SK-N-SH treated with all-trans-retinoic acid at 6 μM for 48 hours (cell line): ENCODE measurements at regions not wholly inside any gene's neighbourhood (a gene's known extent, or its start where the extent isn't known, plus 50 kb on each side); places are given as distances from the start of the nearest gene placed in this dataset.

Experiments used
- ATAC-seq: fragments of 200-7000 bp; cut with Tn5 transposase; 3 replicates; pipeline ENCODE4 v1.9.1; 2020; ENCODE audit warnings: mild to moderate bottlenecking, moderate library complexity
- ARNTL ChIP-seq: fragments of 450-650 bp; formaldehyde crosslinking; IDR thresholded peaks from 2 replicates; pipeline ENCODE4 v1.5.0; 2020; ENCODE audit warnings: low read depth, mild to moderate bottlenecking, moderate library complexity, borderline replicate concordance
- BACH2 ChIP-seq: fragments of 250-450 bp; sonication (Bioruptor Pico); IDR thresholded peaks from 2 replicates; pipeline ENCODE4 v1.9.0; 2021; ENCODE audit warnings: mild to moderate bottlenecking, borderline replicate concordance
- CSDC2 ChIP-seq: fragments of 250-450 bp; sonication (Bioruptor Pico); IDR thresholded peaks from 2 replicates; pipeline ENCODE4 v1.5.0; 2020; ENCODE audit warnings: mild to moderate bottlenecking, moderate library complexity
- ESRRG ChIP-seq: fragments of 250-450 bp; sonication (Bioruptor Pico); IDR thresholded peaks from 2 replicates; pipeline ENCODE4 v1.6.1; 2021; ENCODE audit warnings: mild to moderate bottlenecking
- GLIS3 ChIP-seq: fragments of 250-450 bp; sonication (Bioruptor Pico); IDR thresholded peaks from 2 replicates; pipeline ENCODE4 v1.5.0; 2020; ENCODE audit warnings: mild to moderate bottlenecking, moderate library complexity
- ISL1 ChIP-seq: fragments of 250-450 bp; sonication (Bioruptor Pico); IDR thresholded peaks from 2 replicates; pipeline ENCODE4 v2.1.2; 2022; ENCODE audit warnings: mild to moderate bottlenecking, moderate library complexity
- OSR1 ChIP-seq: fragments of 250-450 bp; sonication (Bioruptor Pico); IDR thresholded peaks from 2 replicates; pipeline ENCODE4 v1.8.0; 2022; ENCODE audit warnings: moderate library complexity, mild to moderate bottlenecking, inconsistent platforms
- PPARA ChIP-seq: fragments of 250-450 bp; sonication (Bioruptor Pico); IDR thresholded peaks from 2 replicates; pipeline ENCODE4 v1.5.0; 2020; ENCODE audit warnings: mild to moderate bottlenecking, borderline replicate concordance
- RARB ChIP-seq: fragments of 250-450 bp; sonication (Bioruptor Pico); IDR thresholded peaks from 2 replicates; pipeline ENCODE4 v1.8.0; 2021; ENCODE audit warnings: mild to moderate bottlenecking, moderate library complexity
- SNAI2 ChIP-seq: fragments of 250-450 bp; sonication (Bioruptor Pico); IDR thresholded peaks from 2 replicates; pipeline ENCODE4 v1.5.0; 2020; ENCODE audit warnings: mild to moderate bottlenecking, moderate library complexity
- TCF4 ChIP-seq: fragments of 250-450 bp; sonication (Bioruptor Pico); IDR thresholded peaks from 2 replicates; pipeline ENCODE4 v1.8.0; 2021; ENCODE audit warnings: mild to moderate bottlenecking, moderate library complexity, borderline replicate concordance
- TOX ChIP-seq: fragments of 250-450 bp; sonication (Bioruptor Pico); IDR thresholded peaks from 2 replicates; pipeline ENCODE4 v1.8.0; 2021; ENCODE audit warnings: mild to moderate bottlenecking, moderate library complexity, borderline replicate concordance
- ZC3H10 ChIP-seq: fragments of 250-450 bp; sonication (Bioruptor Pico); IDR thresholded peaks from 2 replicates; pipeline ENCODE4 v1.5.1; 2021; ENCODE audit warnings: mild to moderate bottlenecking, moderate library complexity
- ZFP3 ChIP-seq: fragments of 250-450 bp; sonication (Bioruptor Pico); IDR thresholded peaks from 2 replicates; pipeline ENCODE4 v1.5.0; 2020; ENCODE audit warnings: mild to moderate bottlenecking, moderate library complexity
- ZFP30 ChIP-seq: fragments of 450-650 bp; formaldehyde crosslinking; IDR thresholded peaks from 2 replicates; pipeline ENCODE4 v1.5.0; 2022; ENCODE audit warnings: mild to moderate bottlenecking, moderate library complexity
- ZNF565 ChIP-seq: fragments of 450-650 bp; formaldehyde crosslinking; conservative IDR thresholded peaks from 2 replicates; pipeline ENCODE4 v1.5.0; 2020; ENCODE audit warnings: low read depth, mild to moderate bottlenecking, moderate library complexity
- ZNF70 ChIP-seq: fragments of 450-650 bp; formaldehyde crosslinking; IDR thresholded peaks from 2 replicates; pipeline ENCODE4 v1.5.0; 2020; ENCODE audit warnings: mild to moderate bottlenecking, moderate library complexity
- ZNF8 ChIP-seq: fragments of 450-650 bp; formaldehyde crosslinking; IDR thresholded peaks from 2 replicates; pipeline ENCODE4 v1.5.0; 2020; ENCODE audit warnings: mild to moderate bottlenecking, moderate library complexity
- TF ChIP-seq, protein P1 (sequence below): fragments of 250-450 bp; sonication (Bioruptor Pico); IDR thresholded peaks from 2 replicates; pipeline ENCODE4 v1.8.0; 2021; ENCODE audit warnings: low read depth, mild to moderate bottlenecking, moderate library complexity, borderline replicate concordance
- TF ChIP-seq, protein P2 (sequence below): fragments of 250-450 bp; sonication (Bioruptor Pico); IDR thresholded peaks from 2 replicates; pipeline ENCODE4 v1.5.0; 2020; ENCODE audit warnings: mild to moderate bottlenecking, moderate library complexity
- TF ChIP-seq, protein P3 (sequence below): fragments of 250-450 bp; sonication (Bioruptor Pico); IDR thresholded peaks from 2 replicates; pipeline ENCODE4 v1.5.1; 2021; ENCODE audit warnings: mild to moderate bottlenecking, moderate library complexity
- TF ChIP-seq, protein P4 (sequence below): fragments of 250-450 bp; sonication (Bioruptor Pico); IDR thresholded peaks from 2 replicates; pipeline ENCODE4 v1.5.1; 2020; ENCODE audit warnings: low read depth, mild to moderate bottlenecking, moderate library complexity
- TF ChIP-seq, protein P5 (sequence below): fragments of 250-450 bp; sonication (Bioruptor Pico); IDR thresholded peaks from 2 replicates; pipeline ENCODE4 v1.8.0; 2020; ENCODE audit warnings: mild to moderate bottlenecking, moderate library complexity, borderline replicate concordance

DNA sequence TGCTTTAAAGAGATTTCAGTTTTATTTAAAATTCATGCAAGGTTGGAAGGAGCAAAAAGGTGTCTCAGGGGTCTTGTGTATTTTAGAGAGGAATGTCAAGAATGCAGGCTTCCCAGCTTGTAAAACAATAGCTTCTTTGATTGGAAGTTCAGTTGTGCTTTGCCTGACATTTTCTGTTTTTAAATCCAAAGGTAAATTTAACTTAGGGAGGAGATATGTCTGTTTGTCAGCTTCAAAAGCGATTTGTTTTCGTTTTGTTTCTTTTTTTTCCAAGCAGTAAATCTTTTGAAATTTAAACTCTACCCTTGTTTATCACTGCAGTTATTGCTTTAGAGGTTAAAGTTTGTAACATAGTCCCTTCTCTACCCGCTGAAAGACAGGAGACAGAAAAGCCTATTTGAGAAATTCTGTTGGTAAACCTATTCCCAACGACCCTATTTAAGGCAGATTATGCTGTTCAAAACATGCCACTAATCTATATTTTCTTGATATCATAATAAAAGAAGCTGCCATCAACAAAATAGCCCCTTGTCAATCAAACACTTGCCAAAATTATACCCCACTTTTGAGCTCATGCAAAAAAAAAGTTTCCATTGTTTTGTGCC lies 639.6 kb downstream of the IRS1 start:
- no peak for ATAC-seq
- TF ChIP-seq ISL1 (CRISPR knock-in tag) (no peak), ESRRG (no peak), ZNF8 (CRISPR knock-in tag) (no peak), CSDC2 (CRISPR knock-in tag) (no peak), ZC3H10 (CRISPR knock-in tag) (no peak), RARB (no peak), PPARA (CRISPR knock-in tag) (no peak), ARNTL (CRISPR knock-in tag) (no peak), ZNF70 (CRISPR knock-in tag) (no peak), SNAI2 (CRISPR knock-in tag) (no peak), OSR1 (CRISPR knock-in tag) (no peak), ZFP30 (CRISPR knock-in tag) (no peak), GLIS3 (CRISPR knock-in tag) (no peak), TOX (CRISPR knock-in tag) (no peak)
- TF ChIP-seq, protein P1, sequence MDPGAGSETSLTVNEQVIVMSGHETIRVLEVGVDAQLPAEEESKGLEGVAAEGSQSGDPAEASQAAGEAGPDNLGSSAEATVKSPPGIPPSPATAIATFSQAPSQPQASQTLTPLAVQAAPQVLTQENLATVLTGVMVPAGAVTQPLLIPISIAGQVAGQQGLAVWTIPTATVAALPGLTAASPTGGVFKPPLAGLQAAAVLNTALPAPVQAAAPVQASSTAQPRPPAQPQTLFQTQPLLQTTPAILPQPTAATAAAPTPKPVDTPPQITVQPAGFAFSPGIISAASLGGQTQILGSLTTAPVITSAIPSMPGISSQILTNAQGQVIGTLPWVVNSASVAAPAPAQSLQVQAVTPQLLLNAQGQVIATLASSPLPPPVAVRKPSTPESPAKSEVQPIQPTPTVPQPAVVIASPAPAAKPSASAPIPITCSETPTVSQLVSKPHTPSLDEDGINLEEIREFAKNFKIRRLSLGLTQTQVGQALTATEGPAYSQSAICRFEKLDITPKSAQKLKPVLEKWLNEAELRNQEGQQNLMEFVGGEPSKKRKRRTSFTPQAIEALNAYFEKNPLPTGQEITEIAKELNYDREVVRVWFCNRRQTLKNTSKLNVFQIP (CRISPR knock-in tag) = no peak
- TF ChIP-seq, protein P2, sequence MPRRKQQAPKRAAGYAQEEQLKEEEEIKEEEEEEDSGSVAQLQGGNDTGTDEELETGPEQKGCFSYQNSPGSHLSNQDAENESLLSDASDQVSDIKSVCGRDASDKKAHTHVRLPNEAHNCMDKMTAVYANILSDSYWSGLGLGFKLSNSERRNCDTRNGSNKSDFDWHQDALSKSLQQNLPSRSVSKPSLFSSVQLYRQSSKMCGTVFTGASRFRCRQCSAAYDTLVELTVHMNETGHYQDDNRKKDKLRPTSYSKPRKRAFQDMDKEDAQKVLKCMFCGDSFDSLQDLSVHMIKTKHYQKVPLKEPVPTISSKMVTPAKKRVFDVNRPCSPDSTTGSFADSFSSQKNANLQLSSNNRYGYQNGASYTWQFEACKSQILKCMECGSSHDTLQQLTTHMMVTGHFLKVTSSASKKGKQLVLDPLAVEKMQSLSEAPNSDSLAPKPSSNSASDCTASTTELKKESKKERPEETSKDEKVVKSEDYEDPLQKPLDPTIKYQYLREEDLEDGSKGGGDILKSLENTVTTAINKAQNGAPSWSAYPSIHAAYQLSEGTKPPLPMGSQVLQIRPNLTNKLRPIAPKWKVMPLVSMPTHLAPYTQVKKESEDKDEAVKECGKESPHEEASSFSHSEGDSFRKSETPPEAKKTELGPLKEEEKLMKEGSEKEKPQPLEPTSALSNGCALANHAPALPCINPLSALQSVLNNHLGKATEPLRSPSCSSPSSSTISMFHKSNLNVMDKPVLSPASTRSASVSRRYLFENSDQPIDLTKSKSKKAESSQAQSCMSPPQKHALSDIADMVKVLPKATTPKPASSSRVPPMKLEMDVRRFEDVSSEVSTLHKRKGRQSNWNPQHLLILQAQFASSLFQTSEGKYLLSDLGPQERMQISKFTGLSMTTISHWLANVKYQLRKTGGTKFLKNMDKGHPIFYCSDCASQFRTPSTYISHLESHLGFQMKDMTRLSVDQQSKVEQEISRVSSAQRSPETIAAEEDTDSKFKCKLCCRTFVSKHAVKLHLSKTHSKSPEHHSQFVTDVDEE (CRISPR knock-in tag) = no peak
- TF ChIP-seq, protein P3, sequence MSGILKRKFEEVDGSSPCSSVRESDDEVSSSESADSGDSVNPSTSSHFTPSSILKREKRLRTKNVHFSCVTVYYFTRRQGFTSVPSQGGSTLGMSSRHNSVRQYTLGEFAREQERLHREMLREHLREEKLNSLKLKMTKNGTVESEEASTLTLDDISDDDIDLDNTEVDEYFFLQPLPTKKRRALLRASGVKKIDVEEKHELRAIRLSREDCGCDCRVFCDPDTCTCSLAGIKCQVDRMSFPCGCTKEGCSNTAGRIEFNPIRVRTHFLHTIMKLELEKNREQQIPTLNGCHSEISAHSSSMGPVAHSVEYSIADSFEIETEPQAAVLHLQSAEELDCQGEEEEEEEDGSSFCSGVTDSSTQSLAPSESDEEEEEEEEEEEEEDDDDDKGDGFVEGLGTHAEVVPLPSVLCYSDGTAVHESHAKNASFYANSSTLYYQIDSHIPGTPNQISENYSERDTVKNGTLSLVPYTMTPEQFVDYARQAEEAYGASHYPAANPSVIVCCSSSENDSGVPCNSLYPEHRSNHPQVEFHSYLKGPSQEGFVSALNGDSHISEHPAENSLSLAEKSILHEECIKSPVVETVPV (CRISPR knock-in tag) = no peak
- TF ChIP-seq, protein P4, sequence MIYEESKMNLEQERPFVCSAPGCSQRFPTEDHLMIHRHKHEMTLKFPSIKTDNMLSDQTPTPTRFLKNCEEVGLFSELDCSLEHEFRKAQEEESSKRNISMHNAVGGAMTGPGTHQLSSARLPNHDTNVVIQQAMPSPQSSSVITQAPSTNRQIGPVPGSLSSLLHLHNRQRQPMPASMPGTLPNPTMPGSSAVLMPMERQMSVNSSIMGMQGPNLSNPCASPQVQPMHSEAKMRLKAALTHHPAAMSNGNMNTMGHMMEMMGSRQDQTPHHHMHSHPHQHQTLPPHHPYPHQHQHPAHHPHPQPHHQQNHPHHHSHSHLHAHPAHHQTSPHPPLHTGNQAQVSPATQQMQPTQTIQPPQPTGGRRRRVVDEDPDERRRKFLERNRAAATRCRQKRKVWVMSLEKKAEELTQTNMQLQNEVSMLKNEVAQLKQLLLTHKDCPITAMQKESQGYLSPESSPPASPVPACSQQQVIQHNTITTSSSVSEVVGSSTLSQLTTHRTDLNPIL = no peak

DNA sequence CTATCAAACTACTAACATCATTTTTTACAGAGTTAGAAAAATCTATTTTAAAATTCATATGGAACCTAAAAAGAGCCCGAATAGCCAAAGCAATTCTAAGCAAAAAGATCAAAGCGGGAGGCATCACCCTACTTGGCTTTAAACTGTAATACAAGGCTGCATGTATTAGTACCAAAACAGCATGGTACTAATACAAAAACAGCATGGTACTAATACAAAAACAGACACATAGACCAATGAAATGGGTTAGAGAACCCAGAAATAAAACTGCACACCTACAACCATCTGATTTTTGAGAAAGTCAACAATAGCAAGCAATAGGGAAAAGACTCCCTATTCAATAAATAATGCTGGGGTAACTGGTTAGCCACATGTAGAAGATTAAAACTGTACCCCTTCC lies 640.7 kb downstream of the IRS1 start:
- TF ChIP-seq SNAI2 (CRISPR knock-in tag) (no peak), TOX (CRISPR knock-in tag) (no peak), ZNF70 (CRISPR knock-in tag) (no peak), TCF4 (CRISPR knock-in tag) (no peak), ZNF565 (CRISPR knock-in tag) (no peak), ZNF8 (CRISPR knock-in tag) (no peak), BACH2 (no peak), ESRRG (no peak), GLIS3 (CRISPR knock-in tag) (no peak), ISL1 (CRISPR knock-in tag) (no peak), PPARA (CRISPR knock-in tag) (no peak), ARNTL (CRISPR knock-in tag) (no peak), ZFP30 (CRISPR knock-in tag) (no peak), ZFP3 (CRISPR knock-in tag) (no peak)
- TF ChIP-seq, protein P2 (CRISPR knock-in tag) = no peak
- TF ChIP-seq, protein P1 (CRISPR knock-in tag) = no peak
- TF ChIP-seq, protein P5, sequence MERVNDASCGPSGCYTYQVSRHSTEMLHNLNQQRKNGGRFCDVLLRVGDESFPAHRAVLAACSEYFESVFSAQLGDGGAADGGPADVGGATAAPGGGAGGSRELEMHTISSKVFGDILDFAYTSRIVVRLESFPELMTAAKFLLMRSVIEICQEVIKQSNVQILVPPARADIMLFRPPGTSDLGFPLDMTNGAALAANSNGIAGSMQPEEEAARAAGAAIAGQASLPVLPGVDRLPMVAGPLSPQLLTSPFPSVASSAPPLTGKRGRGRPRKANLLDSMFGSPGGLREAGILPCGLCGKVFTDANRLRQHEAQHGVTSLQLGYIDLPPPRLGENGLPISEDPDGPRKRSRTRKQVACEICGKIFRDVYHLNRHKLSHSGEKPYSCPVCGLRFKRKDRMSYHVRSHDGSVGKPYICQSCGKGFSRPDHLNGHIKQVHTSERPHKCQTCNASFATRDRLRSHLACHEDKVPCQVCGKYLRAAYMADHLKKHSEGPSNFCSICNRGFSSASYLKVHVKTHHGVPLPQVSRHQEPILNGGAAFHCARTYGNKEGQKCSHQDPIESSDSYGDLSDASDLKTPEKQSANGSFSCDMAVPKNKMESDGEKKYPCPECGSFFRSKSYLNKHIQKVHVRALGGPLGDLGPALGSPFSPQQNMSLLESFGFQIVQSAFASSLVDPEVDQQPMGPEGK (CRISPR knock-in tag) = no peak
- TF ChIP-seq, protein P4 = no peak
- ATAC-seq = no peak
